Esophagus muscularis mucosa (tissue), 3 donors: ENCODE measurements at regions not wholly inside any gene's neighbourhood (a gene's known extent, or its start where the extent isn't known, plus 50 kb on each side); places are given as distances from the start of the nearest gene placed in this dataset.

Source experiments
- POLR2AphosphoS5 ChIP-seq, 2 donors: sonication (generic); formaldehyde crosslinking; IDR thresholded peaks; one replicate each; pipeline ENCODE4 v1.6.1; 2017; ENCODE audit warnings: antibody characterized with exemption in 2 of 2
- TF ChIP-seq, protein P1 (sequence below), 3 experiments: fragments of 200-600 bp in 2 of 3; fragments of 450-650 bp in 1 of 3; sonication (generic) in 2 of 3; IDR thresholded peaks; one replicate each; pipeline ENCODE4 v1.5.1; 2017 to 2019; ENCODE audit warnings: antibody characterized with exemption in 3 of 3, mild to moderate bottlenecking in 2 of 3, moderate library complexity in 1 of 3

DNA sequence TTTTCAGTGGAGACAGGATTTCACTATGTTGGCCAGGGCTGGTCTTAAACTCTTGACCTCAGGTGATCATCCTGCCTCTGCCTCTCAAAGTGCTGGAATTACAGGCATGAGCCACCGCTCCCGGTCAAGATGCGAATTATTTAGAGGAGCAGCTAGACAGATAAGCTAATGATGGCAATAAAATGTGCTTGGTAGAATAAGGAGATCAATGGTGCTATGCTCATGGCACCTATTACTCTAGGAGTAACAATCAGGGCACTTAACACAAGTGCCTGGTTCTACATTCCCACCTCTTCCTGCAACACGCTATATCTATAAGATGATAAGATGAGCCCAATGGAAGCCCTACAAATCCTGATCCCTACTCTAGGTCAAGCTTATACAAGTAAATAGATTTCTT lies 61.4 kb upstream of the LOC128125822 start:
- TF ChIP-seq, protein P1, sequence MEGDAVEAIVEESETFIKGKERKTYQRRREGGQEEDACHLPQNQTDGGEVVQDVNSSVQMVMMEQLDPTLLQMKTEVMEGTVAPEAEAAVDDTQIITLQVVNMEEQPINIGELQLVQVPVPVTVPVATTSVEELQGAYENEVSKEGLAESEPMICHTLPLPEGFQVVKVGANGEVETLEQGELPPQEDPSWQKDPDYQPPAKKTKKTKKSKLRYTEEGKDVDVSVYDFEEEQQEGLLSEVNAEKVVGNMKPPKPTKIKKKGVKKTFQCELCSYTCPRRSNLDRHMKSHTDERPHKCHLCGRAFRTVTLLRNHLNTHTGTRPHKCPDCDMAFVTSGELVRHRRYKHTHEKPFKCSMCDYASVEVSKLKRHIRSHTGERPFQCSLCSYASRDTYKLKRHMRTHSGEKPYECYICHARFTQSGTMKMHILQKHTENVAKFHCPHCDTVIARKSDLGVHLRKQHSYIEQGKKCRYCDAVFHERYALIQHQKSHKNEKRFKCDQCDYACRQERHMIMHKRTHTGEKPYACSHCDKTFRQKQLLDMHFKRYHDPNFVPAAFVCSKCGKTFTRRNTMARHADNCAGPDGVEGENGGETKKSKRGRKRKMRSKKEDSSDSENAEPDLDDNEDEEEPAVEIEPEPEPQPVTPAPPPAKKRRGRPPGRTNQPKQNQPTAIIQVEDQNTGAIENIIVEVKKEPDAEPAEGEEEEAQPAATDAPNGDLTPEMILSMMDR (IDR thresholded peaks at IDR 0.05), result no peak
- TF ChIP-seq POLR2AphosphoS5 (IDR thresholded peaks at IDR 0.05), result no peak
